ENCODE measurements at regions not wholly inside any gene's neighbourhood (a gene's known extent, or its start where the extent isn't known, plus 50 kb on each side); places are given as distances from the start of the nearest gene placed in this dataset.

GRCh38 chr22:48084041-48084728 lies 1321.7 kb downstream of the TBC1D22A start:
- TF ChIP-seq CTCF (IDR thresholded peaks at IDR 0.05; ENCODE audit: insufficient read depth, low read length, poor library complexity, severe bottlenecking) (no peak), EZH2phosphoT487 (conservative IDR thresholded peaks at IDR 0.05; ENCODE audit: low read length) (no peak)
